Gastroesophageal sphincter (tissue), 4 donors: ENCODE measurements at regions not wholly inside any gene's neighbourhood (a gene's known extent, or its start where the extent isn't known, plus 50 kb on each side); places are given as distances from the start of the nearest gene placed in this dataset.

Source experiments
- ATAC-seq: fragments of 150-250 bp; one replicate; pipeline ENCODE4 v1.9.1; 2016; ENCODE audit warnings: mild to moderate bottlenecking, moderate library complexity
- H3K27ac ChIP-seq, 4 donors: fragments of 200-600 bp; sonication (generic) in 3 of 4; 1 replicate in 3 of 4; 2 replicates in 1 of 4; pipeline ENCODE4 v1.5.1; 2016 to 2019
- H3K27me3 ChIP-seq: fragments of 200-600 bp; sonication (generic); one replicate; pipeline ENCODE4 v1.5.1; 2019
- H3K36me3 ChIP-seq, 2 donors: fragments of 200-600 bp; sonication (generic); one replicate each; pipeline ENCODE4 v1.5.1; 2019; ENCODE audit warnings: control low read depth in 1 of 2
- H3K4me1 ChIP-seq, 3 donors: fragments of 200-600 bp; sonication (generic); 1 replicate in 2 of 3; 2 replicates in 1 of 3; pipeline ENCODE4 v1.5.1; 2016 to 2019; ENCODE audit warnings: control low read depth in 2 of 3
- H3K4me3 ChIP-seq, 2 donors: fragments of 200-600 bp; sonication (generic); one replicate each; pipeline ENCODE4 v1.5.1; 2019; ENCODE audit warnings: mild to moderate bottlenecking in 1 of 2, moderate library complexity in 1 of 2
- H3K9me3 ChIP-seq, 3 donors: fragments of 200-600 bp; sonication (generic); one replicate each; pipeline ENCODE4 v1.5.1; 2017 to 2019; ENCODE audit warnings: control low read depth in 2 of 3
- CTCF ChIP-seq, 4 experiments: fragments of 200-600 bp in 2 of 4; fragments of 450-650 bp in 2 of 4; sonication (generic) in 1 of 4; IDR thresholded peaks; one replicate each; pipeline ENCODE4 v1.5.1; 2017 to 2019; ENCODE audit warnings: antibody characterized with exemption in 4 of 4, mild to moderate bottlenecking in 2 of 4, moderate library complexity in 2 of 4
- EP300 ChIP-seq: sonication (generic); formaldehyde crosslinking; IDR thresholded peaks from one replicate; pipeline ENCODE4 v1.6.1; 2017; ENCODE audit warnings: antibody characterized with exemption, mild to moderate bottlenecking
- POLR2A ChIP-seq, 2 donors: fragments of 450-650 bp; IDR thresholded peaks; one replicate each; pipeline ENCODE4 v1.6.1; 2017; ENCODE audit warnings: antibody characterized with exemption in 2 of 2, mild to moderate bottlenecking in 2 of 2, moderate library complexity in 1 of 2
- POLR2AphosphoS5 ChIP-seq: sonication (generic); formaldehyde crosslinking; IDR thresholded peaks from one replicate; pipeline ENCODE4 v1.6.1; 2017; ENCODE audit warnings: antibody characterized with exemption
- WGBS, 2 donors: methylation state at CpG; one replicate each; pipeline ENCODE4 v1.1.5; 2018; ENCODE audit warnings: low coverage in 1 of 2; 5-methylcytosine and 5-hydroxymethylcytosine counted together

GRCh38 chr14:104277416-104278213, 139.2 kb downstream of the KIF26A start:
- H3K4me3 ChIP-seq: no peak overlapping the region
- TF ChIP-seq POLR2A (IDR thresholded peaks at IDR 0.05) (no peak), POLR2AphosphoS5 (no peak), CTCF (IDR thresholded peaks at IDR 0.05) (no peak), EP300 (no peak)
- WGBS, 2 donors: 93 to 100% methylated on average over 2 to 3 of the region's 30 CpGs
- H3K9me3 ChIP-seq: no peaks in the 10 kb centered on the region
- H3K36me3 ChIP-seq: no peaks in the 10 kb centered on the region
- no peak overlapping the region for H3K27ac ChIP-seq
- peaks cover 0 to 12% (median 0%) of the 10 kb centered on the region in 3 donors for H3K4me1 ChIP-seq
- ATAC-seq: no peak
- peaks cover 17% of the 10 kb centered on the region for H3K27me3 ChIP-seq

- peaks cover 20% of the 10 kb centered on the region for H3K27me3 ChIP-seq
- no peaks in the 10 kb centered on the region for H3K36me3 ChIP-seq
- TF ChIP-seq CTCF (IDR thresholded peaks at IDR 0.05): no peak
- TF ChIP-seq EP300: no peak
- TF ChIP-seq POLR2A (IDR thresholded peaks at IDR 0.05): no peak
- TF ChIP-seq POLR2AphosphoS5: no peak
- 100% methylated on average over 3 of the region's 4 CpGs; no CpG with 5 or more reads in 1 of the 2 donors for WGBS, 2 donors
- no peak overlapping the region for H3K4me3 ChIP-seq
- no peak for ATAC-seq
- no peaks in the 10 kb centered on the region for H3K9me3 ChIP-seq
- H3K27ac ChIP-seq: no peak overlapping the region
- peaks cover 0 to 18% (median 0%) of the 10 kb centered on the region in 3 donors for H3K4me1 ChIP-seq
Measured at GRCh38 chr14:104278214-104278534, 139.8 kb downstream of the KIF26A start.

GRCh38 chr14:104280085-104280901, 141.9 kb downstream of the KIF26A start:
- WGBS, 2 donors: 90 to 93% methylated on average over 4 to 16 of the region's 32 CpGs
- Histone ChIP-seq H3K27me3 (peaks cover 20% of the 10 kb centered on the region), H3K4me3 (no peak overlapping the region), H3K4me1 (peaks cover 0 to 30% (median 0%) of the 10 kb centered on the region in 3 donors), H3K9me3 (no peaks in the 10 kb centered on the region), H3K27ac (no peak overlapping the region), H3K36me3 (no peaks in the 10 kb centered on the region)
- ATAC-seq: no peak
- TF ChIP-seq POLR2AphosphoS5 (no peak), EP300 (no peak), CTCF (IDR thresholded peaks at IDR 0.05) (no peak), POLR2A (IDR thresholded peaks at IDR 0.05) (no peak)

- H3K36me3 ChIP-seq: no peaks in the 10 kb centered on the region
- no peak for ATAC-seq
- no peak overlapping the region for H3K27ac ChIP-seq
- H3K4me3 ChIP-seq: no peak overlapping the region
- no peaks in the 10 kb centered on the region for H3K9me3 ChIP-seq
- WGBS, 2 donors: 100% methylated on average over 4 of the region's 24 CpGs; no CpG with 5 or more reads in 1 of the 2 donors
- no peak for TF ChIP-seq EP300
- TF ChIP-seq POLR2AphosphoS5: no peak
- peaks cover 18% of the 10 kb centered on the region for H3K27me3 ChIP-seq
- H3K4me1 ChIP-seq: peaks cover 0 to 30% (median 0%) of the 10 kb centered on the region in 3 donors
Measured at GRCh38 chr14:104280902-104281767, 142.7 kb downstream of the KIF26A start.

- Histone ChIP-seq H3K9me3 (no peaks in the 10 kb centered on the region), H3K4me1 (peaks cover 0 to 30% (median 0%) of the 10 kb centered on the region in 3 donors), H3K4me3 (no peak overlapping the region), H3K27ac (no peak overlapping the region), H3K36me3 (no peaks in the 10 kb centered on the region), H3K27me3 (peaks cover 18% of the 10 kb centered on the region)
- ATAC-seq: no peak
- no CpG with 5 or more reads among the region's 11 CpGs for WGBS, 2 donors
- TF ChIP-seq CTCF (IDR thresholded peaks at IDR 0.05): no peak
- no peak for TF ChIP-seq EP300
- TF ChIP-seq POLR2A (IDR thresholded peaks at IDR 0.05): no peak
- no peak for TF ChIP-seq POLR2AphosphoS5
Measured at GRCh38 chr14:104281768-104282301, 143.4 kb downstream of the KIF26A start.
